PFSK-1 (cell line): ENCODE measurements at regions not wholly inside any gene's neighbourhood (a gene's known extent, or its start where the extent isn't known, plus 50 kb on each side); places are given as distances from the start of the nearest gene placed in this dataset.

ENCODE experiments used
- POLR2AphosphoS5 ChIP-seq: IDR thresholded peaks from 2 replicates; pipeline ENCODE4 v1.6.1; 2012; ENCODE audit warnings: low read depth, mild to moderate bottlenecking, control low read depth, low read length, moderate library complexity
- TAF1 ChIP-seq: IDR thresholded peaks from 2 replicates; pipeline ENCODE4 v1.6.1; 2012; ENCODE audit warnings: low read length, control low read depth, borderline replicate concordance; ENCODE audit not compliant: insufficient read depth

DNA sequence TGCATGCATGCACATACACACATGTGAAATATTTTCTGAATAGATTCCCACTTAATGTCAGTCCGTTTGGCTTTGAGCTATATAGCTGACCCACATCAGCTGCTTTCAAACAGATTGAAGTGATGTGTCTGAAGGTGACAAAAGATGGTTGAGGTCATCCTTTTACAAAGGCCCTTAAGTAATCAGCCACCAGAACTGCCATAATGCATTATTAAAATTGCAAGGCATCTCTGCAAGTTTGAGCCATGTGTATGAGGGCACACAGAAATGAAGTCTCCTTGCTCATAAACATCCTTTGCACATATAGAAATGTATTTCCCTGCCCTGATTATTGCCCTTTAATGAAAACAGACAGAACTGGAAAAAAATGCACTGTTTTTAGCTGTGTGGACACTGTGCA lies 1043.0 kb upstream of the C9orf72 start:
- TF ChIP-seq POLR2AphosphoS5 (no peak), TAF1 (no peak)
